ENCODE measurements at regions not wholly inside any gene's neighbourhood (a gene's known extent, or its start where the extent isn't known, plus 50 kb on each side); places are given as distances from the start of the nearest gene placed in this dataset.

DNA sequence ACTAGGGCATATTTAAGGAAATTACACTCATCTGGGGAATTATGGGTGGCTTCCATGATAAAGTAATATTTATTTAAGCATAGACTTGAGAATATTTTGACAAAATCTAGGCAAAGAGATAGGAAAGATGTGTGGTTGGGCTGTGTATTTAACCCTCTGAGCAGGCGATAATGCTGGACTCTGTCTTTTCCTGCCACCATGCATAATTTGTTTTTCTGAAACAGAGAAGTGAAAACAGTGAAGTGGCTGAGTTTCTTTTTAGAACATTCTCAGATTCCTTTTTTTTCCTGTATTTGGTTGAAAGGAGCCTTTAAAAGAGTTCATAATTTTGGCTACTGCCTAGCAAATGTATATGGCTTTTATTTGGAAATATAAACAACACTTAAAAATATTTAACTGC lies 104.8 kb upstream of the CDH19 start:
- H3K27ac ChIP-seq: no peak overlapping the region
- TF ChIP-seq ZFX (IDR thresholded peaks at IDR 0.05; ENCODE audit: borderline replicate concordance): no peak
- TF ChIP-seq, protein P1, sequence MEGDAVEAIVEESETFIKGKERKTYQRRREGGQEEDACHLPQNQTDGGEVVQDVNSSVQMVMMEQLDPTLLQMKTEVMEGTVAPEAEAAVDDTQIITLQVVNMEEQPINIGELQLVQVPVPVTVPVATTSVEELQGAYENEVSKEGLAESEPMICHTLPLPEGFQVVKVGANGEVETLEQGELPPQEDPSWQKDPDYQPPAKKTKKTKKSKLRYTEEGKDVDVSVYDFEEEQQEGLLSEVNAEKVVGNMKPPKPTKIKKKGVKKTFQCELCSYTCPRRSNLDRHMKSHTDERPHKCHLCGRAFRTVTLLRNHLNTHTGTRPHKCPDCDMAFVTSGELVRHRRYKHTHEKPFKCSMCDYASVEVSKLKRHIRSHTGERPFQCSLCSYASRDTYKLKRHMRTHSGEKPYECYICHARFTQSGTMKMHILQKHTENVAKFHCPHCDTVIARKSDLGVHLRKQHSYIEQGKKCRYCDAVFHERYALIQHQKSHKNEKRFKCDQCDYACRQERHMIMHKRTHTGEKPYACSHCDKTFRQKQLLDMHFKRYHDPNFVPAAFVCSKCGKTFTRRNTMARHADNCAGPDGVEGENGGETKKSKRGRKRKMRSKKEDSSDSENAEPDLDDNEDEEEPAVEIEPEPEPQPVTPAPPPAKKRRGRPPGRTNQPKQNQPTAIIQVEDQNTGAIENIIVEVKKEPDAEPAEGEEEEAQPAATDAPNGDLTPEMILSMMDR (IDR thresholded peaks at IDR 0.05): no peak

GRCh38 chr18:66707473-66707872 lies 103.6 kb upstream of the CDH19 start:
- TF ChIP-seq, protein P1 (IDR thresholded peaks at IDR 0.05): no peak
- TF ChIP-seq ZFX (IDR thresholded peaks at IDR 0.05; ENCODE audit: borderline replicate concordance): no peak
- no peak overlapping the region for H3K27ac ChIP-seq

GRCh38 chr18:66695281-66695680 lies 91.4 kb upstream of the CDH19 start:
- H3K27ac ChIP-seq: no peak overlapping the region
- TF ChIP-seq, protein P1 (IDR thresholded peaks at IDR 0.05): no peak
- no peak for TF ChIP-seq ZFX (IDR thresholded peaks at IDR 0.05; ENCODE audit: borderline replicate concordance)

GRCh38 chr18:66694852-66695251 lies 91.0 kb upstream of the CDH19 start:
- TF ChIP-seq, protein P1 (IDR thresholded peaks at IDR 0.05): no peak
- no peak for TF ChIP-seq ZFX (IDR thresholded peaks at IDR 0.05; ENCODE audit: borderline replicate concordance)
- no peak overlapping the region for H3K27ac ChIP-seq

DNA sequence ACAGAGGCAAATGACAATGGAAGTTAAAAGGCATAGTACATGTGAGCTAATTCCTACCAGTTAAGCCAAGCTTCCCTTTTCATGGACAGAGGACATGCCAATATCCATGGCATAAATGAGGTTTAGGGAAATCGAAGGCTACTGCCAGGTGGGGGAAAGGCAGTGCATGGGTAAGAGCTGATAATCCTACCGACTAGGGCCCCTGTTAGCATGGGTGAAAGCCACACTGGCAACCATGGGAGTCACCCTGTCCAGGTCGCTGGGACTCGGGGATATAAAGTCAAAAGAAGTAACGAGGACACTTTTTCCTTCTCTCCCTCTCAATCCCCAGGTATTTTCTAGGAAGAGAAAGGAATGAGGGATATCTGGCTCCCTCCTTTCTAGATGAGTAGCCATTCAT lies 83.7 kb upstream of the CDH19 start:
- H3K27ac ChIP-seq: no peak overlapping the region
- TF ChIP-seq, protein P1 (IDR thresholded peaks at IDR 0.05): no peak
- no peak for TF ChIP-seq ZFX (IDR thresholded peaks at IDR 0.05; ENCODE audit: borderline replicate concordance)

GRCh38 chr18:66682855-66683322 lies 79.0 kb upstream of the CDH19 start:
- TF ChIP-seq, protein P1 (IDR thresholded peaks at IDR 0.05): no peak
- TF ChIP-seq ZFX (IDR thresholded peaks at IDR 0.05; ENCODE audit: borderline replicate concordance): no peak
- H3K27ac ChIP-seq: no peak overlapping the region

GRCh38 chr18:66676699-66677098 lies 72.8 kb upstream of the CDH19 start:
- no peak overlapping the region for H3K27ac ChIP-seq
- TF ChIP-seq, protein P1 (IDR thresholded peaks at IDR 0.05): no peak
- no peak for TF ChIP-seq ZFX (IDR thresholded peaks at IDR 0.05; ENCODE audit: borderline replicate concordance)

All from 22Rv1 (cell line).